Brain microvascular endothelial cell (primary cell): ENCODE measurements at regions not wholly inside any gene's neighbourhood (a gene's known extent, or its start where the extent isn't known, plus 50 kb on each side); places are given as distances from the start of the nearest gene placed in this dataset.
A peak's percentile ranks its signal among the peaks of the same experiment; 100 is the strongest.

Source experiments
- DNase-seq: peaks from one replicate; pipeline ENCODE4 v3.0.0-alpha.2; 2020
- H3K27ac ChIP-seq: fragments of 250-450 bp; sonication (Bioruptor Pico); 2 replicates; pipeline ENCODE4 v1.5.1; 2020; ENCODE audit warnings: mild to moderate bottlenecking, moderate library complexity
- H3K27me3 ChIP-seq: fragments of 250-450 bp; sonication (Bioruptor Pico); replicated peaks from 2 replicates; pipeline ENCODE4 v1.5.1; 2020; ENCODE audit warnings: mild to moderate bottlenecking
- H3K36me3 ChIP-seq: fragments of 250-450 bp; sonication (Bioruptor Pico); replicated peaks from 2 replicates; pipeline ENCODE4 v1.5.1; 2020; ENCODE audit warnings: mild to moderate bottlenecking
- H3K4me3 ChIP-seq: 2 replicates; pipeline ENCODE4 v1.5.1; 2011; ENCODE audit warnings: low read depth, mild to moderate bottlenecking, control low read depth, low read length, moderate library complexity
- in situ Hi-C: cut with HindIII; loops from 2 replicates; pipeline ENCODE4 v1.10.0; 2017; ENCODE audit warnings: low sequenced_read_pairs, low pct_ligation_motif_present
- TF ChIP-seq, protein P1 (sequence below): IDR thresholded peaks from 2 replicates; pipeline ENCODE4 v1.5.1; 2011; ENCODE audit warnings: low read depth, mild to moderate bottlenecking, moderate library complexity, low read length, control low read depth, inconsistent platforms; ENCODE audit errors: missing control alignments

DNA sequence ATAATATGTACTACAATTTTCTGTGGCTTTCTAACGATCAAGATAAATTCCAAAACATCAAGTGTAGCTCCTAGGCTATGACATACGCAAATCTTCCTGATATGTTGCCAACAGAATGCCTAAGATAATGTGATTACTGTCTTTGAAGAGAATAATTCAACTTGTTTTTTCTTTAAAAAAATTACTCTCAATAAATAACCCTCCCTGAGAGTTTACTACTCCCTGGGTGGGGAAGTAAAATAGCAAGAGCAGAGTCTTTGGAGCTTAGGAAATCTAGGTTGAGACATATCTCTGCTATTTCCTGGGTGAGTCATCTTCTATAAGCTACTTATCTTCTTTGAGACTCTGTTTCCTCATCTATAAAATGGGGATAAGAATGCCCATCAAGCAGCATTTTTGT, 201.2 kb downstream of the ACTL7B start:
- Histone ChIP-seq H3K27me3 (no peaks in the 10 kb centered on the region), H3K36me3 (no peaks in the 10 kb centered on the region), H3K4me3 (no peak overlapping the region), H3K27ac (no peak overlapping the region)
- no peak for DNase-seq
- in situ Hi-C loops, result no loop called here
- TF ChIP-seq, protein P1, sequence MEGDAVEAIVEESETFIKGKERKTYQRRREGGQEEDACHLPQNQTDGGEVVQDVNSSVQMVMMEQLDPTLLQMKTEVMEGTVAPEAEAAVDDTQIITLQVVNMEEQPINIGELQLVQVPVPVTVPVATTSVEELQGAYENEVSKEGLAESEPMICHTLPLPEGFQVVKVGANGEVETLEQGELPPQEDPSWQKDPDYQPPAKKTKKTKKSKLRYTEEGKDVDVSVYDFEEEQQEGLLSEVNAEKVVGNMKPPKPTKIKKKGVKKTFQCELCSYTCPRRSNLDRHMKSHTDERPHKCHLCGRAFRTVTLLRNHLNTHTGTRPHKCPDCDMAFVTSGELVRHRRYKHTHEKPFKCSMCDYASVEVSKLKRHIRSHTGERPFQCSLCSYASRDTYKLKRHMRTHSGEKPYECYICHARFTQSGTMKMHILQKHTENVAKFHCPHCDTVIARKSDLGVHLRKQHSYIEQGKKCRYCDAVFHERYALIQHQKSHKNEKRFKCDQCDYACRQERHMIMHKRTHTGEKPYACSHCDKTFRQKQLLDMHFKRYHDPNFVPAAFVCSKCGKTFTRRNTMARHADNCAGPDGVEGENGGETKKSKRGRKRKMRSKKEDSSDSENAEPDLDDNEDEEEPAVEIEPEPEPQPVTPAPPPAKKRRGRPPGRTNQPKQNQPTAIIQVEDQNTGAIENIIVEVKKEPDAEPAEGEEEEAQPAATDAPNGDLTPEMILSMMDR, result no peak

DNA sequence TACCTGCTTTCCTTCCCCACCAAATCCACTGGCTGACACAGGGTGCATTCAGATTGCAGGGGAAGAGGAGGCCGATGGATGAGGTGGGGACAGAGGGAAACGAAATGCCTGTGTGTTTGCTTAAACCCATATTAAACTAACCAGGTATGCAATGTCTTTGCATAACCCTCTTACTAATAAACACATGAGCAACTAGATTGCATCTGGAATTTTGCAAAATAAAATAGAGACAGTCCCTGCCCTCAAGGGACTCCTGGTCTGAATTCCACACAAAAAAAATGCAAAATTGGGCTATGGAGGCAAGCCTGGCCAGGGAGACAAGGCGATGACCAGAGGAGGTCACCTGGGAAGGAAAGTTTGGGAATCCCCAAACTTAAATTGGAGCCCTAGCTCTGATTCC, 202.9 kb downstream of the ACTL7B start:
- H3K27me3 ChIP-seq, result no peaks in the 10 kb centered on the region
- no peak overlapping the region for H3K27ac ChIP-seq
- in situ Hi-C loops, result no loop called here
- TF ChIP-seq, protein P1, result no peak
- H3K36me3 ChIP-seq, result no peaks in the 10 kb centered on the region
- no peak for DNase-seq
- H3K4me3 ChIP-seq, result no peak overlapping the region

DNA sequence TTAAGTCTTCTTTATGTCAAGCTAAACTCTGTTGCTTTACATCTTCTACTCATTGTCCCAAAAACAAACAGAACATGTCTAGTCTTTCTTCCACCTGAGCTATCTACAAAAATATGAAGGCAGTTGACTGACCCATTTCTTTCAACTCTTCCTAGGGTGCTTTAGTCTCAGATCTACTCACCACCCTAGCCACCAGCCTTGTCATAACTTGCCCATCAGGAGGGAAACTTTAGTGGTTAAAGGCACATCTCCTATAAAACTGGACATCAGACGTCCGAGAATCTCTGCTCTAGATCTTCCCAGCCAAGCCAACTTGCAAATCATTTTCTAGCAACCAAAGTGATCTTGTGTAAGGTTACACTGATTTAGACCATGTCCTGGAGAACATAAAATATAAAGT, 205.0 kb downstream of the ACTL7B start:
- no peaks in the 10 kb centered on the region for H3K36me3 ChIP-seq
- DNase-seq, result no peak
- TF ChIP-seq, protein P1, result no peak
- no peak overlapping the region for H3K27ac ChIP-seq
- H3K27me3 ChIP-seq, result no peaks in the 10 kb centered on the region
- no peak overlapping the region for H3K4me3 ChIP-seq
- in situ Hi-C loops, result no loop called here

DNA sequence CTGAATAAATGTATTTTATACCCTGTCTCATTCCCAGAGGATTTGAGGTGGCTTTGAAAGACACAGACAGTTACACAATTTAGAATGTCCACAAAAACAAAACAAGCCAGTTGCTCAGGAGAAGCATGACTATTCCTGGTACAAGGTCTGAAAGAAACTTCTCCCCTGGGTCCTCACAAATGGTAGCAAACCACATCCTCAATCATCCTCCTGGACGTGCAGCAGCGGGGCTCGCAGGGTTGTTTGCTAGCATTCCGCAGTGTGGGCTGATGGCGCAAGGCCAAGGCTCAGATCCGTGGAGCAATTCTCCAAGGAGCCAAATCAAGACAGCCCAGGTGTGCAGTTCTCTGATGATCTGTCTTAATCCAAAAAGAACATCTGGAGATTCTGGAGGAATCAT, 210.3 kb downstream of the ACTL7B start:
- Histone ChIP-seq H3K27ac (no peak overlapping the region), H3K4me3 (no peak overlapping the region), H3K36me3 (no peaks in the 10 kb centered on the region), H3K27me3 (no peaks in the 10 kb centered on the region)
- in situ Hi-C loops, result no loop called here
- no peak for DNase-seq
- TF ChIP-seq, protein P1, result no peak

DNA sequence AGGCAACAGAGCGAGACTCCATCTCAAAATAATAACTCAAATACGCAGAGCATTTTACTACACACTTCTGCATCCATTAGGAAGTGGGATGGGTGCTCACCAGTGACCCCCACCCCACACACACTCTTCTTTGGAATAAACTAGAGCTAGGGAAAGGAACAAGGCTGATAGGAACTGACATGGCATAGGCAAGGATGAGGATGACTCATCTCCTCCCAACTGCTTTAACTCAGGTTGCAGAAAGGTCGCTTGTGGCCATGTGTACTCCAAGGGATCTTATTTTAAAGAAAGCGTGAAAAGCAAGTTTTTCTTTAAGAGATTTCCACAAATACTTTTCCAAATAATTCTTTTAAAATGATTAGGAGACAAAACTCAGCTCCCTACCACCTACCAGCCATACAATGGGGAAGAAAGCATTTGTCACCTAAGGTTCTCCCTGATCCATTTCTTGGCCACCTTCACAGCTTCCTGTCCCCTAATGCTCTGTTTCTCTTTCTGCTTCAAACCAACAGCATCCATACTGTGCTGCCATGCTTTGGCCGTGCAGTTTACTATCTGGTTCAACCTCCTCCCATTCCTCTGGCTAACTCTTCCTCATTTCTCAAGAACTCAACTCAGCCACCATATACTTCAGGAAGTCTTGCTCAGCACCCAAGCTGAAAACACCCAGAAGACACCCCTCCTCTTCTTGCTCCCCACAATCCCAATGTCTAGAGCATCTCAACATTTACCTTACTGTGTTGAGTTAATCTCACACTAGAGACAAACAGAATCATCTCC, 211.9 kb downstream of the ACTL7B start:
- Histone ChIP-seq H3K27ac (no peak overlapping the region), H3K36me3 (no peaks in the 10 kb centered on the region), H3K27me3 (no peaks in the 10 kb centered on the region), H3K4me3 (no peak overlapping the region)
- TF ChIP-seq, protein P1, result no peak
- in situ Hi-C loops, result no loop called here
- DNase-seq, result peak; percentile 29

DNA sequence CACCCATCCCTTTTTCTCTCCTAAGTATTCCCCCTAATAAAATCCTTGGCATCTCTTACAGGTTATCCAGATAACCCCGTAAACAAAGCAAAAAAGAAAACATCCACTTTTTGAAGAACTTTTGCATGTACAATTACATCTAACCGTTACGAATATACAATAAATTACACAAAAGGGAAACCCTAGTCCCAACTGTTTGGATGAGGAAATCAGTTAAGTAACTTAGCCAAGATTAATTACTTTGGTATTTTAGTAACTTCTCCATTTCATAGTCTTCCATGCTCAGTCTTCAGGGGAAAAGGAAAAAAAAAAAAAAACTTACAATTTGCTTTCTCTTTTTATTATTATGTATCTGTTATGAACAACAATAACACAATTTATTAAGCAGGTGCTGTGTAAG, 212.9 kb downstream of the ACTL7B start:
- Histone ChIP-seq H3K27me3 (no peaks in the 10 kb centered on the region), H3K27ac (no peak overlapping the region), H3K36me3 (no peaks in the 10 kb centered on the region), H3K4me3 (no peak overlapping the region)
- TF ChIP-seq, protein P1, result no peak
- in situ Hi-C loops, result no loop called here
- DNase-seq, result no peak
